OCI-LY7 (cell line): ENCODE measurements at regions not wholly inside any gene's neighbourhood (a gene's known extent, or its start where the extent isn't known, plus 50 kb on each side); places are given as distances from the start of the nearest gene placed in this dataset.

Source experiments
- CTCF ChIP-seq: fragments of 200-600 bp; sonication (generic); conservative IDR thresholded peaks from 2 replicates; pipeline ENCODE4 v1.5.1; 2014; ENCODE audit warnings: mild to moderate bottlenecking, antibody characterized with exemption, low read length, moderate library complexity, mixed read lengths
- EZH2phosphoT487 ChIP-seq: fragments of 200-600 bp; sonication (generic); IDR thresholded peaks from 2 replicates; pipeline ENCODE4 v1.6.1; 2018; ENCODE audit warnings: low read depth, borderline replicate concordance, mild to moderate bottlenecking, mixed run types, antibody characterized with exemption, low read length, moderate library complexity, mixed read lengths

- TF ChIP-seq EZH2phosphoT487 (no peak), CTCF (no peak)
Measured at GRCh38 chr10:71058308-71058707, 154.1 kb upstream of the UNC5B start.
